ENCODE measurements at regions not wholly inside any gene's neighbourhood (a gene's known extent, or its start where the extent isn't known, plus 50 kb on each side); places are given as distances from the start of the nearest gene placed in this dataset.

DNA sequence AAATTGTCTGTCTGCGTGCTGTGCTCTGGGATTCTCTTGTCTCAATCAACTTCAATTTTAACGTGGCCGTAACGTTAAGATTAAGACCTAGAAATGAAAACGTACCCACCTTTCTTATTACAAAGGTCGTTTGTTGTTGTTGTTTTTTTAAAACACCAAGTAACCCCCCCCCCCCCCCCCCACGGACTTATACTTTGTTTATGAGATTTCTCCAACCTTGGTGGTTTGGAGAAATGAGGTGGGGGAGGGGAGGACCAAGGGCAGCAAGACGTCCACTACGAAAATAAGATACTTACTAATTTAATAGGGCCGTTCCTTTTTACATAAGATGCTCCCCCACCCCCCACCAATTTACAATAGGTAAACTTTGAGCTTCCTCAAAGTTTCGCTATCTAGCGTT is 244.4 kb upstream of the TOPAZ1 start:
- peaks cover 59% of the 10 kb centered on the region for H3K27me3 ChIP-seq (replicated peaks; ENCODE audit: insufficient read depth)
- no peak for DNase-seq

DNA sequence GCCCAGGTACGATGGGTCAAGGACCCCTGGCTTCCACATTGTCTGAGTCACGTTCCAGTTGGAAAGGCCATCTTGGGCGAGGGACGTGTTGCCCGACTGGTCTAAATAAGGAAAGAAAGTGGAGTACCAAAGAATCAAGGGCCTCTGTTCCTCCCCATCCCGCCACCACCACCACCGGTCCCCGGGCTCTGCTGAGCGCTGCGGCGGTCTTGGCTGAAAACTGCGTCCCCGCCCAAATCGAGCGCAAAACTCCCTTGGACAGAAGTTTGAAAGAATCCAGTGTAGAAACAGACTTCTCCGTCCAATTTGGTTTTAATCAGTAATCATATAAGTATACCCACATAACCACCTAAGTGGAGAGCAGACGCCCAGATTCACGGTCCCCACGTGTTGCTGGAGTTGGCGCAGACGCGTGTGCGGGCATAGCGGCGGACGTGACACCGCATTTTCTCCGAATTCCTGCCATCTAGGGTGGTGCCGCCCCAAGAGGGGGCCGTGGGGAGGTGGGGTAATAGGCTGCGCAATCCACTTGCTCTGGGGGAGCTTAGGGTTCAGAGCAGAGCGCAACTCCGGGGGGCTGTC is 243.8 kb upstream of the TOPAZ1 start:
- Histone ChIP-seq H3K4me1 (ENCODE audit: insufficient read depth) (peaks cover 26% of the 10 kb centered on the region), H3K9me2 (ENCODE audit: insufficient read depth) (no peaks in the 10 kb centered on the region), H3K4me2 (ENCODE audit: unreplicated experiment) (peak overlapping the region; percentile 86), H3F3A (ENCODE audit: insufficient read depth) (peaks cover 15% of the 10 kb centered on the region; the same call in 1 of the 2 replicates), H3K4me3 (peak overlapping the region; percentile 65), H3K9me3 (ENCODE audit: low read depth) (no peaks in the 10 kb centered on the region), H2AFZ (peak overlapping the region; percentile 76), H3K27ac (no peak overlapping the region), H3K27me3 (replicated peaks; ENCODE audit: insufficient read depth) (peaks cover 57% of the 10 kb centered on the region), H3K36me3 (ENCODE audit: low read depth) (no peaks in the 10 kb centered on the region), H3K9ac (no peak overlapping the region), H4K20me1 (ENCODE audit: insufficient read depth) (no peaks in the 10 kb centered on the region), H3K79me2 (ENCODE audit: insufficient read depth) (no peaks in the 10 kb centered on the region)
- TF ChIP-seq EZH2phosphoT487 (IDR thresholded peaks at IDR 0.05; ENCODE audit: insufficient read depth, low read depth) (0 out of 2 replicates have a peak, but pooled peaks have one; percentile 59), EZH2 (IDR thresholded peaks at IDR 0.05; ENCODE audit: insufficient read depth, poor library complexity, severe bottlenecking) (no peak)
- peak; percentile 23 for DNase-seq
- WGBS, 2 experiments (ENCODE audit: low coverage in 1 of 2, low lambda C conversion rate in 2 of 2, missing lambda C conversion rate in 2 of 2): 11 to 13% methylated on average over 33 of the region's 33 CpGs
- in situ Hi-C loops (cut with MboI): no loop called here

More for the DNA sequence above, 244.4 kb upstream of the TOPAZ1 start:
- in situ Hi-C loops (cut with MboI): no loop called here
- Histone ChIP-seq H3K4me3 (peak overlapping the region; percentile 64), H3K9me2 (ENCODE audit: insufficient read depth) (no peaks in the 10 kb centered on the region), H4K20me1 (ENCODE audit: insufficient read depth) (no peaks in the 10 kb centered on the region), H3K36me3 (ENCODE audit: low read depth) (no peaks in the 10 kb centered on the region), H3F3A (ENCODE audit: insufficient read depth) (peaks cover 15% of the 10 kb centered on the region; the same call in 1 of the 2 replicates), H2AFZ (peak overlapping the region; percentile 74), H3K4me2 (ENCODE audit: unreplicated experiment) (peak overlapping the region; percentile 76), H3K9ac (no peak overlapping the region), H3K4me1 (ENCODE audit: insufficient read depth) (peaks cover 26% of the 10 kb centered on the region), H3K27ac (no peak overlapping the region), H3K9me3 (ENCODE audit: low read depth) (no peaks in the 10 kb centered on the region), H3K79me2 (ENCODE audit: insufficient read depth) (no peaks in the 10 kb centered on the region)
- 14 to 16% methylated on average over 12 of the region's 12 CpGs for WGBS, 2 experiments (ENCODE audit: low coverage in 1 of 2, low lambda C conversion rate in 2 of 2, missing lambda C conversion rate in 2 of 2)
- TF ChIP-seq EZH2 (IDR thresholded peaks at IDR 0.05; ENCODE audit: insufficient read depth, poor library complexity, severe bottlenecking) (no peak), EZH2phosphoT487 (IDR thresholded peaks at IDR 0.05; ENCODE audit: insufficient read depth, low read depth) (no peak)

DNA sequence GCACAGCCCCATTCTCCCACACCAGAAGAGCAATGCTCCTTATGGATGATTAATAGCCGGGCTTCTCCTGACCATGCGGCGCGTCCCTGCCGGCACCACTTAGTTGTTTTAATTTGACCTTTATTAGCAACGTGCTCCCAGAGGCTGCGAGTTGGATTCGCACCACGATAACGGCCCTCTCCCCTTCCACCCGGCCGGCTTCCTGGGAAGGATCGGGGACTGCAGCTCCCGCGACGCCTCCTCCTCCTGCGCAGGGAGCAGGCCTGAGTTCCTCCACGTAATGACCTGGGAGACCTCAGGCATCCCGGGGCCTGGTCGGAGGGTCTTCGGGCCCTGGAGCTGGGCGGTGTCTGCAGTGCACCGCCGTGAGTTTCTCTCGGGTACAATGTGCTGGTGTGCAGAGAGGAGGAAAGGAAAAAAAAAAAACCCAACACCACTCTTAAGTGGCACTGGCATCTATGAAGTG is 243.3 kb upstream of the TOPAZ1 start:
- Histone ChIP-seq H2AFZ (peak overlapping the region; percentile 76), H3K9me3 (ENCODE audit: low read depth) (no peaks in the 10 kb centered on the region), H3K4me1 (ENCODE audit: insufficient read depth) (peaks cover 26% of the 10 kb centered on the region), H3K36me3 (ENCODE audit: low read depth) (no peaks in the 10 kb centered on the region), H3K27ac (no peak overlapping the region), H3K79me2 (ENCODE audit: insufficient read depth) (no peaks in the 10 kb centered on the region), H3F3A (ENCODE audit: insufficient read depth) (peaks cover 15% of the 10 kb centered on the region; the same call in 1 of the 2 replicates), H4K20me1 (ENCODE audit: insufficient read depth) (no peaks in the 10 kb centered on the region), H3K9ac (peak overlapping the region; percentile 35), H3K4me3 (peak overlapping the region; percentile 65), H3K4me2 (ENCODE audit: unreplicated experiment) (peak overlapping the region; percentile 86), H3K9me2 (ENCODE audit: insufficient read depth) (no peaks in the 10 kb centered on the region), H3K27me3 (replicated peaks; ENCODE audit: insufficient read depth) (peaks cover 52% of the 10 kb centered on the region)
- WGBS, 2 experiments (ENCODE audit: low coverage in 1 of 2, low lambda C conversion rate in 2 of 2, missing lambda C conversion rate in 2 of 2): 2 to 3% methylated on average over 24 to 25 of the region's 25 CpGs
- peak; percentile 58 for TF ChIP-seq EZH2 (IDR thresholded peaks at IDR 0.05; ENCODE audit: insufficient read depth, poor library complexity, severe bottlenecking)
- no peak for TF ChIP-seq EZH2phosphoT487 (IDR thresholded peaks at IDR 0.05; ENCODE audit: insufficient read depth, low read depth)
- peak; percentile 36 for DNase-seq
- in situ Hi-C loops (cut with MboI): no loop called here

DNA sequence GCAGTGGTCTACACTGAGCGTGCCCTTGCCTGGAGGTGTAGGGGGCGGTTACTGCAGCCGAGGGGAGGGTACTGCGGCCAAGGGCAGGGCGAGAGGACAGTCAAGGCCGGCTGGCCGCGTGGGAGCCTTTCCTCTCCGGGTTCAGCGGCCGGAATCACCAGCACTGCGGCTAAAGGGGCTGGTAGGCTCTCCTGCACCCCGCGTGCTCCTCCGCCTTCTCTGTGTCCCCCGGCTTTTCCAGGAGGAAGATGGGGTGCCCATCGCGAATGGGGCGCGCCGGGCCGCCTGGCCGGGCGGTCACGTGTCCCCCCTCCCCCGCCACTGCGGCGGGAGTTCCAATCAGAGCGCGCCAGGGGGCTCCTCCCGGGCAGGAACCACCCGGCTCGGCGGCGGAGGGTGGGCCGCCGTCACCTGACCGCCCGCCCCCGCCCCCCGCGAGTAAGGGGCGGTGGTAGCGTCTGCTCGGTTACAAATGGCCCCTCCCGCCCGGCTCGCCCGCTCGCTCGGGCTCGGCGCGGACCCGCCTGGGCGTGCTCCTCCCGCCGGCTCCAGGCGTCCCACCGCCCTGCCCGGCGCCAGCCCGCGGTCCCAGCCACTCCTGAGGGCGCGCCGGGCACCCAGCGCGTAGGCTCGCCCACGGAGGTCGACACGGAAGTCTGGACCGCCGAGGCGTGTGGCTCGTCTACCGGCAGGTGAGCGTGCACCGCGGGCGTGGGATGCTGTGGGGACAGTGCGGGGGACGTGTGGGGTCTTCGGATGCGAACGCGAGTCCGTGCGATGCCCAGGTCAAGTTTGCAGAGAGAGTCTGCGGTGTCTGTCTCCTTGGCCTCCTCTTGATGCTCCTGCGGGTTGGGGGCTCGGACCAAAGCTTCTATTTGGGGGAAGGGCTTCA is 242.6 kb upstream of the TOPAZ1 start:
- no peaks in the 10 kb centered on the region for H3K9me3 ChIP-seq (ENCODE audit: low read depth)
- in situ Hi-C loops (cut with MboI): no loop called here
- no peak overlapping the region for H3K27ac ChIP-seq
- H3K79me2 ChIP-seq (ENCODE audit: insufficient read depth): no peaks in the 10 kb centered on the region
- H3F3A ChIP-seq (ENCODE audit: insufficient read depth): 0 out of 2 replicates have a peak, but pooled peaks cover 10% of the 10 kb centered on the region
- TF ChIP-seq EZH2 (IDR thresholded peaks at IDR 0.05; ENCODE audit: insufficient read depth, poor library complexity, severe bottlenecking) (no peak), EZH2phosphoT487 (IDR thresholded peaks at IDR 0.05; ENCODE audit: insufficient read depth, low read depth) (no peak)
- peaks cover 45% of the 10 kb centered on the region for H3K27me3 ChIP-seq (replicated peaks; ENCODE audit: insufficient read depth)
- H3K9ac ChIP-seq: peak overlapping the region; percentile 35
- 7 to 12% methylated on average over 40 to 59 of the region's 93 CpGs for WGBS, 2 experiments (ENCODE audit: low coverage in 1 of 2, low lambda C conversion rate in 2 of 2, missing lambda C conversion rate in 2 of 2)
- peak overlapping the region; percentile 86 for H3K4me2 ChIP-seq (ENCODE audit: unreplicated experiment)
- H2AFZ ChIP-seq: peak overlapping the region; percentile 76
- DNase-seq: peak; percentile 64
- H3K4me1 ChIP-seq (ENCODE audit: insufficient read depth): peaks cover 26% of the 10 kb centered on the region
- no peaks in the 10 kb centered on the region for H3K36me3 ChIP-seq (ENCODE audit: low read depth)
- H3K4me3 ChIP-seq: peak overlapping the region; percentile 65
- H3K9me2 ChIP-seq (ENCODE audit: insufficient read depth): no peaks in the 10 kb centered on the region
- H4K20me1 ChIP-seq (ENCODE audit: insufficient read depth): no peaks in the 10 kb centered on the region

Measured in GM23248 (cell line).